Endothelial cell of umbilical vein (primary cell): ENCODE measurements at regions not wholly inside any gene's neighbourhood (a gene's known extent, or its start where the extent isn't known, plus 50 kb on each side); places are given as distances from the start of the nearest gene placed in this dataset.

Experiments
- BruUV-seq: library from RNA; stranded (reverse); fragments of 400-500 nt; replicated peaks from 2 replicates; lab custom pipeline; 2021; lab: Mats Ljungman, UMichigan
- CTCF ChIA-PET: fragments of 300-600, 350-600 bp; sonication (Branson Sonifier 250); formaldehyde crosslinking; loops from one replicate; lab custom pipeline; 2021; ENCODE audit warnings: antibody characterized with exemption, inconsistent platforms; lab: Charles Lee
- POLR2A ChIA-PET: fragments of 300-600, 350-600 bp; sonication (Branson Sonifier 250); formaldehyde crosslinking; loops from one replicate; lab custom pipeline; 2021; ENCODE audit warnings: antibody characterized with exemption, inconsistent platforms; lab: Charles Lee
- DNase-seq: peaks from one replicate; pipeline ENCODE4 v3.0.0-alpha.2; 2011; ENCODE audit warnings: low read depth, low spot score
- FAIRE-seq: peaks from 2 replicates; lab custom pipeline; 2011; peaks lifted over from hg19 to GRCh38; lab: Jason Lieb, UNC
- H2AFZ ChIP-seq: 2 replicates; pipeline ENCODE4 v1.6.0; 2012; ENCODE audit warnings: low read depth, low read length, control low read depth, inconsistent platforms
- H3K27ac ChIP-seq: 2 replicates; pipeline ENCODE4 v1.5.1; 2011; ENCODE audit warnings: low read depth, mild to moderate bottlenecking, control low read depth, low read length, moderate library complexity; ENCODE audit not compliant: insufficient read depth
- H3K27me3 ChIP-seq, 2 experiments: 2 replicates each; pipeline versions ENCODE4 v1.6.0 to v1.6.1; 2011; ENCODE audit warnings: low read length in 2 of 2, mixed read lengths in 1 of 2; ENCODE audit not compliant: control insufficient read depth in 2 of 2, insufficient read depth in 2 of 2
- H3K36me3 ChIP-seq, 2 experiments: 2 replicates in 1 of 2; 3 replicates in 1 of 2; pipeline ENCODE4 v1.5.1; 2011; ENCODE audit warnings: low read length in 2 of 2, mild to moderate bottlenecking in 1 of 2, moderate library complexity in 1 of 2; ENCODE audit not compliant: control insufficient read depth in 2 of 2, insufficient read depth in 2 of 2; ENCODE audit errors: extremely low read depth in 1 of 2
- H3K4me1 ChIP-seq: 3 replicates; pipeline ENCODE4 v1.5.1; 2011; ENCODE audit warnings: mild to moderate bottlenecking, low read length; ENCODE audit not compliant: control insufficient read depth, insufficient read depth; ENCODE audit errors: extremely low read depth
- H3K4me2 ChIP-seq: 2 replicates; pipeline ENCODE4 v1.6.1; 2011; ENCODE audit warnings: low read length, control low read depth, mixed read lengths; ENCODE audit not compliant: insufficient read depth
- H3K4me3 ChIP-seq, 3 experiments: fragments of 200-600 bp in 1 of 3; sonication (generic), shearing (Covaris generic) in 1 of 3; replicated peaks in 1 of 3; 2 replicates each; pipeline ENCODE4 v1.5.1; 2011 to 2016; ENCODE audit warnings: control low read depth in 3 of 3, low read length in 3 of 3, mild to moderate bottlenecking in 2 of 3, inconsistent platforms in 1 of 3, low read depth in 1 of 3, moderate library complexity in 1 of 3; ENCODE audit not compliant: insufficient read depth in 1 of 3
- H3K79me2 ChIP-seq: 2 replicates; pipeline ENCODE4 v1.6.0; 2012; ENCODE audit warnings: low read length, inconsistent platforms; ENCODE audit not compliant: control insufficient read depth, insufficient read depth
- H3K9ac ChIP-seq: replicated peaks from 2 replicates; pipeline ENCODE3; 2011; ENCODE audit warnings: low read length, control low read depth; ENCODE audit not compliant: insufficient read depth; ENCODE audit errors: extremely low read depth
- H3K9me1 ChIP-seq: replicated peaks from 3 replicates; pipeline ENCODE4 v1.6.0; 2011; ENCODE audit warnings: mild to moderate bottlenecking, low read length; ENCODE audit not compliant: control insufficient read depth, insufficient read depth; ENCODE audit errors: extremely low read depth
- H3K9me3 ChIP-seq: replicated peaks from 2 replicates; pipeline ENCODE4 v1.5.1; 2012; ENCODE audit warnings: low read length, inconsistent platforms; ENCODE audit not compliant: control insufficient read depth, insufficient read depth
- H4K20me1 ChIP-seq: replicated peaks from 2 replicates; pipeline ENCODE3; 2011; ENCODE audit warnings: mild to moderate bottlenecking, low read length; ENCODE audit not compliant: control insufficient read depth, insufficient read depth; ENCODE audit errors: extremely low read depth
- GATA2 ChIP-seq: IDR thresholded peaks from 2 replicates; pipeline ENCODE4 v1.7.0; 2011; ENCODE audit warnings: low read depth, mild to moderate bottlenecking, moderate library complexity, mixed read lengths, low read length; ENCODE audit not compliant: insufficient read length, insufficient read depth
- MYC ChIP-seq: IDR thresholded peaks from one replicate; pipeline ENCODE4 v1.6.1; 2011; ENCODE audit warnings: mild to moderate bottlenecking, low read depth, low read length
- POLR2A ChIP-seq: IDR thresholded peaks from 2 replicates; pipeline ENCODE4 v1.6.1; 2012; ENCODE audit warnings: low read depth, mild to moderate bottlenecking, control low read depth, low read length
- POLR2AphosphoS5 ChIP-seq: IDR thresholded peaks from 2 replicates; pipeline ENCODE4 v1.6.1; 2012; ENCODE audit warnings: low read depth, mild to moderate bottlenecking, control low read depth, low read length, moderate library complexity; ENCODE audit not compliant: insufficient read depth
- dilution Hi-C: fragments of 300-500 bp; cut with MboI; formaldehyde crosslinking; loops from one replicate; pipeline ENCODE4 v1.15.0; 2019; ENCODE audit warnings: low sequenced_read_pairs; ENCODE audit not compliant: extremely low pct_ligation_motif_present
- intact Hi-C: fragments of 100-400 bp; cut with micrococcal nuclease; formaldehyde crosslinking; loops from one replicate; pipeline ENCODE4 v1.10.0; 2022
- TF ChIP-seq, protein P1 (sequence below), 2 donors: IDR thresholded peaks; 1 replicate in 1 of 2; 2 replicates in 1 of 2; pipeline ENCODE4 v1.5.1; 2011; ENCODE audit warnings: low read length in 2 of 2, mild to moderate bottlenecking in 2 of 2, moderate library complexity in 2 of 2, control low read depth in 1 of 2, inconsistent platforms in 1 of 2, low read depth in 1 of 2; ENCODE audit not compliant: insufficient read depth in 1 of 2; ENCODE audit errors: extremely low read depth in 1 of 2

DNA sequence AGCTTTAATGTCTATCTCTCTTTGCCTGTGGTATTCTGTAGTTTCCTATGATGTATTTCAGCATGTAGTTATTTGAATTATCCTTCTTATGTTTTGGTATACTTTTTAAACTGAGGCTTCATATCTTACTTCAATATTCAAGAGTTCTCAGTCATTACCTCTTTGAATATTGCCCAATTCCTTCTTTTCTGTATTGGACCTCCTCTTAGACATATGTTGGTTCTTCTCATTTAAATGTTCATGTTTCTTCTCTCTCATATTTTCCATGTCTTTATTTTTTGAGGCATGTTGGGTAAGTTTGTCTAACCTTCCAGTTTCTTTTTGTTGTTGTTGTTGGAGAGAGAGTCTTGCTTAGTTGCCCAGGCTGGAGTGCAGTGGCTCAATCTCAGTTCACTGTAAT, 140.6 kb downstream of the MRPS6 start:
- intact Hi-C loops (no loop called here), dilution Hi-C loops (no loop called here)
- Histone ChIP-seq H3K9me1 (no peaks in the 10 kb centered on the region), H3K79me2 (no peaks in the 10 kb centered on the region), H3K27ac (no peak overlapping the region), H2AFZ (no peak overlapping the region), H3K4me1 (no peaks in the 10 kb centered on the region), H3K4me2 (no peak overlapping the region), H4K20me1 (no peaks in the 10 kb centered on the region), H3K4me3 (no peak overlapping the region), H3K36me3 (no peaks in the 10 kb centered on the region), H3K9ac (no peak overlapping the region), H3K27me3 (peaks cover 4 to 12% of the 10 kb centered on the region in 2 experiments), H3K9me3 (no peaks in the 10 kb centered on the region)
- TF ChIP-seq MYC (no peak), POLR2A (no peak), GATA2 (no peak)
- TF ChIP-seq, protein P1, sequence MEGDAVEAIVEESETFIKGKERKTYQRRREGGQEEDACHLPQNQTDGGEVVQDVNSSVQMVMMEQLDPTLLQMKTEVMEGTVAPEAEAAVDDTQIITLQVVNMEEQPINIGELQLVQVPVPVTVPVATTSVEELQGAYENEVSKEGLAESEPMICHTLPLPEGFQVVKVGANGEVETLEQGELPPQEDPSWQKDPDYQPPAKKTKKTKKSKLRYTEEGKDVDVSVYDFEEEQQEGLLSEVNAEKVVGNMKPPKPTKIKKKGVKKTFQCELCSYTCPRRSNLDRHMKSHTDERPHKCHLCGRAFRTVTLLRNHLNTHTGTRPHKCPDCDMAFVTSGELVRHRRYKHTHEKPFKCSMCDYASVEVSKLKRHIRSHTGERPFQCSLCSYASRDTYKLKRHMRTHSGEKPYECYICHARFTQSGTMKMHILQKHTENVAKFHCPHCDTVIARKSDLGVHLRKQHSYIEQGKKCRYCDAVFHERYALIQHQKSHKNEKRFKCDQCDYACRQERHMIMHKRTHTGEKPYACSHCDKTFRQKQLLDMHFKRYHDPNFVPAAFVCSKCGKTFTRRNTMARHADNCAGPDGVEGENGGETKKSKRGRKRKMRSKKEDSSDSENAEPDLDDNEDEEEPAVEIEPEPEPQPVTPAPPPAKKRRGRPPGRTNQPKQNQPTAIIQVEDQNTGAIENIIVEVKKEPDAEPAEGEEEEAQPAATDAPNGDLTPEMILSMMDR (IDR thresholded peaks at IDR 0.05; ENCODE audit: extremely low read depth in 1 of 2, insufficient read depth in 1 of 2, low read depth in 1 of 2, low read length in 2 of 2): no peak
- ChIA-PET CTCF (no interaction called here), POLR2A (no interaction called here)
- no peak for DNase-seq
- BruUV-seq: no TSS peak
- FAIRE-seq: no peak

DNA sequence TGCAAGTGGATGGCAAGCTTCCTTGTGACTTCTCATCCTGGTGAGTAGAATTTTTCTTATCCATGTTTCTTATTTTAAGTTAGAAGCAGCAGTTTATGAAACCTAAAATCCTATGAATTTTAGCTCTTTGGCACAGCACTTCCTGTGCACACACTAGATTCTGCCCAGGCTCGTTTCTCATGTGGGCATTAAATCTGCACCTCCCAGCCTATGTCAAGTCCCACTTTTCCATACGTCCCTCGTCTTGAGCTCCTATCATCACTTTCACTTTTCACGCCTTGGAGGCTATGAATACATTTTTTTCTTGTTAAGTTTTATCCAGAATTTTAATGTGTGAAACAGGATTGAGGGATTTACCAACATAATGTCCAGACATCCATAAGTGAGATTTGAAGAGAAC, 142.1 kb downstream of the MRPS6 start:
- no peak overlapping the region for H3K4me3 ChIP-seq
- H3K4me1 ChIP-seq: no peaks in the 10 kb centered on the region
- H3K9me3 ChIP-seq: no peaks in the 10 kb centered on the region
- dilution Hi-C loops (no loop called here), intact Hi-C loops (no loop called here)
- DNase-seq: no peak
- H3K9me1 ChIP-seq: no peaks in the 10 kb centered on the region
- no peaks in the 10 kb centered on the region for H3K79me2 ChIP-seq
- ChIA-PET POLR2A (no interaction called here), CTCF (interaction anchor here (0.6 to 1.4 kb wide), 3 partner anchors 14 to 291 kb away, joined by 3 read pairs; no protein-coding TSS in a partner anchor)
- no TSS peak for BruUV-seq
- H3K4me2 ChIP-seq: no peak overlapping the region
- no peak overlapping the region for H3K9ac ChIP-seq
- no peak for FAIRE-seq
- no peaks in the 10 kb centered on the region for H4K20me1 ChIP-seq
- no peak overlapping the region for H3K27ac ChIP-seq
- H3K36me3 ChIP-seq: no peaks in the 10 kb centered on the region
- TF ChIP-seq POLR2AphosphoS5 (no peak), POLR2A (no peak)
- TF ChIP-seq, protein P1 (IDR thresholded peaks at IDR 0.05; ENCODE audit: extremely low read depth in 1 of 2, insufficient read depth in 1 of 2, low read depth in 1 of 2, low read length in 2 of 2): no peak
- no peak overlapping the region for H2AFZ ChIP-seq
- H3K27me3 ChIP-seq: peaks cover 8 to 10% of the 10 kb centered on the region in 2 experiments
